ENCODE measurements at regions not wholly inside any gene's neighbourhood (a gene's known extent, or its start where the extent isn't known, plus 50 kb on each side); places are given as distances from the start of the nearest gene placed in this dataset.

GRCh38 chr2:106628377-106628776 is 141.2 kb downstream of the CD8B2 start:
- TF ChIP-seq TAF1 (IDR thresholded peaks at IDR 0.05; ENCODE audit: low read depth, low read length) (no peak), POLR2AphosphoS5 (IDR thresholded peaks at IDR 0.05; ENCODE audit: low read depth, low read length) (no peak), POLR2A (IDR thresholded peaks at IDR 0.05; ENCODE audit: low read depth, low read length) (no peak), SPI1 (IDR thresholded peaks at IDR 0.05; ENCODE audit: low read depth, low read length) (no peak)
